ENCODE measurements at regions not wholly inside any gene's neighbourhood (a gene's known extent, or its start where the extent isn't known, plus 50 kb on each side); places are given as distances from the start of the nearest gene placed in this dataset.
"Not testable (repeated sequence)": the region's sequence is repeated elsewhere in the genome, so short reads cannot be mapped to it uniquely, and the experiment has no call there.

GRCh38 chr4:188955066-188955465, 815.8 kb downstream of the TRIML1 start:
- Histone ChIP-seq H3K36me3 (no peaks in the 10 kb centered on the region), H3K4me3 (no peak overlapping the region), H3K27ac (no peak overlapping the region), H3K4me1 (replicated peaks) (no peaks in the 10 kb centered on the region), H3K9me3 (replicated peaks) (no peaks in the 10 kb centered on the region), H3K27me3 (replicated peaks) (no peaks in the 10 kb centered on the region)
- no peak for DNase-seq (ENCODE audit: low read depth in 1 of 2, low spot score in 2 of 2)

GRCh38 chr4:188956566-188956965, 817.3 kb downstream of the TRIML1 start:
- H3K27ac ChIP-seq = no peak overlapping the region
- H3K27me3 ChIP-seq (replicated peaks) = no peaks in the 10 kb centered on the region
- H3K4me1 ChIP-seq (replicated peaks) = no peaks in the 10 kb centered on the region
- DNase-seq (ENCODE audit: low read depth in 1 of 2, low spot score in 2 of 2) = no peak
- no peaks in the 10 kb centered on the region for H3K36me3 ChIP-seq
- H3K4me3 ChIP-seq = no peak overlapping the region
- no peaks in the 10 kb centered on the region for H3K9me3 ChIP-seq (replicated peaks)

GRCh38 chr4:188958346-188958745, 819.1 kb downstream of the TRIML1 start:
- no peaks in the 10 kb centered on the region for H3K36me3 ChIP-seq
- H3K27me3 ChIP-seq (replicated peaks) = no peaks in the 10 kb centered on the region
- no peak overlapping the region for H3K27ac ChIP-seq
- no peak for DNase-seq (ENCODE audit: low read depth in 1 of 2, low spot score in 2 of 2)
- H3K4me3 ChIP-seq = no peak overlapping the region
- no peaks in the 10 kb centered on the region for H3K4me1 ChIP-seq (replicated peaks)
- no peaks in the 10 kb centered on the region for H3K9me3 ChIP-seq (replicated peaks)

GRCh38 chr4:188959424-188959823, 820.2 kb downstream of the TRIML1 start:
- H3K36me3 ChIP-seq = no peaks in the 10 kb centered on the region

GRCh38 chr4:188960411-188961093, 821.3 kb downstream of the TRIML1 start:
- Histone ChIP-seq H3K36me3 (no peaks in the 10 kb centered on the region), H3K27me3 (replicated peaks) (no peaks in the 10 kb centered on the region), H3K9me3 (replicated peaks) (no peaks in the 10 kb centered on the region), H3K4me3 (no peak overlapping the region), H3K4me1 (replicated peaks) (no peaks in the 10 kb centered on the region), H3K27ac (no peak overlapping the region)
- DNase-seq (ENCODE audit: low read depth in 1 of 2, low spot score in 2 of 2) = no peak

More at GRCh38 chr4:188959424-188959823, 820.2 kb downstream of the TRIML1 start:
- DNase-seq (ENCODE audit: low read depth in 1 of 2, low spot score in 2 of 2) = no peak
- no peaks in the 10 kb centered on the region for H3K9me3 ChIP-seq (replicated peaks)
- H3K4me1 ChIP-seq (replicated peaks) = no peaks in the 10 kb centered on the region
- no peak overlapping the region for H3K27ac ChIP-seq
- no peak overlapping the region for H3K4me3 ChIP-seq
- no peaks in the 10 kb centered on the region for H3K27me3 ChIP-seq (replicated peaks)

- no peak for DNase-seq (ENCODE audit: low read depth in 1 of 2, low spot score in 2 of 2)
- Histone ChIP-seq H3K9me3 (replicated peaks) (no peaks in the 10 kb centered on the region), H3K36me3 (no peaks in the 10 kb centered on the region), H3K4me3 (no peak overlapping the region), H3K27me3 (replicated peaks) (no peaks in the 10 kb centered on the region), H3K4me1 (replicated peaks) (peaks cover 3% of the 10 kb centered on the region; the same call in 1 of the 2 replicates), H3K27ac (no peak overlapping the region)
Observed at GRCh38 chr4:188971125-188971524, 831.9 kb downstream of the TRIML1 start.

- H3K27ac ChIP-seq = no peak overlapping the region
Observed at GRCh38 chr4:188975271-188975670, 836.0 kb downstream of the TRIML1 start.

GRCh38 chr4:188976644-188977115, 837.4 kb downstream of the TRIML1 start:
- H3K27me3 ChIP-seq (replicated peaks) = no peaks in the 10 kb centered on the region
- peak; percentile 43 to 76 for DNase-seq (ENCODE audit: low read depth in 1 of 2, low spot score in 2 of 2)

More at GRCh38 chr4:188975271-188975670, 836.0 kb downstream of the TRIML1 start:
- DNase-seq (ENCODE audit: low read depth in 1 of 2, low spot score in 2 of 2) = no peak
- Histone ChIP-seq H3K9me3 (replicated peaks) (no peaks in the 10 kb centered on the region), H3K4me3 (no peak overlapping the region), H3K4me1 (replicated peaks) (peaks cover 5% of the 10 kb centered on the region; the same call in 1 of the 2 replicates), H3K27me3 (replicated peaks) (no peaks in the 10 kb centered on the region), H3K36me3 (no peaks in the 10 kb centered on the region)

GRCh38 chr4:188977232-188977631, 838.0 kb downstream of the TRIML1 start:
- H3K36me3 ChIP-seq; DNase-seq (ENCODE audit: low read depth in 1 of 2, low spot score in 2 of 2); H3K9me3 ChIP-seq (replicated peaks); H3K27me3 ChIP-seq (replicated peaks); H3K4me1 ChIP-seq (replicated peaks); H3K27ac ChIP-seq; H3K4me3 ChIP-seq: not testable (repeated sequence)

More at GRCh38 chr4:188976644-188977115, 837.4 kb downstream of the TRIML1 start:
- no peaks in the 10 kb centered on the region for H3K9me3 ChIP-seq (replicated peaks)
- no peaks in the 10 kb centered on the region for H3K36me3 ChIP-seq
- no peak overlapping the region for H3K27ac ChIP-seq
- no peak overlapping the region for H3K4me3 ChIP-seq
- peaks cover 5% of the 10 kb centered on the region; the same call in 1 of the 2 replicates for H3K4me1 ChIP-seq (replicated peaks)

GRCh38 chr4:188984518-188984917, 845.3 kb downstream of the TRIML1 start:
- Histone ChIP-seq H3K9me3 (replicated peaks) (no peaks in the 10 kb centered on the region), H3K27me3 (replicated peaks) (no peaks in the 10 kb centered on the region), H3K36me3 (no peaks in the 10 kb centered on the region), H3K4me3 (no peak overlapping the region), H3K27ac (no peak overlapping the region), H3K4me1 (replicated peaks) (peaks cover 7% of the 10 kb centered on the region)
- DNase-seq (ENCODE audit: low read depth in 1 of 2, low spot score in 2 of 2) = no peak

GRCh38 chr4:188986271-188986689, 847.0 kb downstream of the TRIML1 start:
- H3K9me3 ChIP-seq (replicated peaks) = no peaks in the 10 kb centered on the region
- H3K27me3 ChIP-seq (replicated peaks) = no peaks in the 10 kb centered on the region
- DNase-seq (ENCODE audit: low read depth in 1 of 2, low spot score in 2 of 2) = peak in 1 of 2 experiments; percentile 85

GRCh38 chr4:188987011-188987410, 847.8 kb downstream of the TRIML1 start:
- H3K4me1 ChIP-seq (replicated peaks) = peaks cover 7% of the 10 kb centered on the region
- H3K9me3 ChIP-seq (replicated peaks) = no peaks in the 10 kb centered on the region
- no peak overlapping the region for H3K4me3 ChIP-seq
- no peak overlapping the region for H3K27ac ChIP-seq
- no peak for DNase-seq (ENCODE audit: low read depth in 1 of 2, low spot score in 2 of 2)
- no peaks in the 10 kb centered on the region for H3K27me3 ChIP-seq (replicated peaks)
- no peaks in the 10 kb centered on the region for H3K36me3 ChIP-seq

More at GRCh38 chr4:188986271-188986689, 847.0 kb downstream of the TRIML1 start:
- H3K36me3 ChIP-seq = no peaks in the 10 kb centered on the region
- H3K4me3 ChIP-seq = no peak overlapping the region
- peaks cover 7% of the 10 kb centered on the region for H3K4me1 ChIP-seq (replicated peaks)
- H3K27ac ChIP-seq = no peak overlapping the region

- no peak overlapping the region for H3K27ac ChIP-seq
- no peak for DNase-seq (ENCODE audit: low read depth in 1 of 2, low spot score in 2 of 2)
- peaks cover 7% of the 10 kb centered on the region for H3K4me1 ChIP-seq (replicated peaks)
- no peaks in the 10 kb centered on the region for H3K27me3 ChIP-seq (replicated peaks)
- no peaks in the 10 kb centered on the region for H3K36me3 ChIP-seq
- no peaks in the 10 kb centered on the region for H3K9me3 ChIP-seq (replicated peaks)
- H3K4me3 ChIP-seq = no peak overlapping the region
Observed at GRCh38 chr4:188988131-188988530, 848.9 kb downstream of the TRIML1 start.

- Histone ChIP-seq H3K9me3 (replicated peaks) (no peaks in the 10 kb centered on the region), H3K27ac (no peak overlapping the region), H3K4me1 (replicated peaks) (peaks cover 7% of the 10 kb centered on the region), H3K4me3 (no peak overlapping the region), H3K36me3 (no peaks in the 10 kb centered on the region), H3K27me3 (replicated peaks) (no peaks in the 10 kb centered on the region)
- no peak for DNase-seq (ENCODE audit: low read depth in 1 of 2, low spot score in 2 of 2)
Observed at GRCh38 chr4:188989371-188989770, 850.1 kb downstream of the TRIML1 start.

Measured in SJSA1 (cell line).